ENCODE measurements at regions not wholly inside any gene's neighbourhood (a gene's known extent, or its start where the extent isn't known, plus 50 kb on each side); places are given as distances from the start of the nearest gene placed in this dataset.

- TF ChIP-seq, protein P1, sequence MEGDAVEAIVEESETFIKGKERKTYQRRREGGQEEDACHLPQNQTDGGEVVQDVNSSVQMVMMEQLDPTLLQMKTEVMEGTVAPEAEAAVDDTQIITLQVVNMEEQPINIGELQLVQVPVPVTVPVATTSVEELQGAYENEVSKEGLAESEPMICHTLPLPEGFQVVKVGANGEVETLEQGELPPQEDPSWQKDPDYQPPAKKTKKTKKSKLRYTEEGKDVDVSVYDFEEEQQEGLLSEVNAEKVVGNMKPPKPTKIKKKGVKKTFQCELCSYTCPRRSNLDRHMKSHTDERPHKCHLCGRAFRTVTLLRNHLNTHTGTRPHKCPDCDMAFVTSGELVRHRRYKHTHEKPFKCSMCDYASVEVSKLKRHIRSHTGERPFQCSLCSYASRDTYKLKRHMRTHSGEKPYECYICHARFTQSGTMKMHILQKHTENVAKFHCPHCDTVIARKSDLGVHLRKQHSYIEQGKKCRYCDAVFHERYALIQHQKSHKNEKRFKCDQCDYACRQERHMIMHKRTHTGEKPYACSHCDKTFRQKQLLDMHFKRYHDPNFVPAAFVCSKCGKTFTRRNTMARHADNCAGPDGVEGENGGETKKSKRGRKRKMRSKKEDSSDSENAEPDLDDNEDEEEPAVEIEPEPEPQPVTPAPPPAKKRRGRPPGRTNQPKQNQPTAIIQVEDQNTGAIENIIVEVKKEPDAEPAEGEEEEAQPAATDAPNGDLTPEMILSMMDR (conservative IDR thresholded peaks at IDR 0.05) = no peak
- no peak for TF ChIP-seq ZFX (IDR thresholded peaks at IDR 0.05)
Observed at GRCh38 chr10:126744571-126744970, 74.1 kb upstream of the C10orf90 start.
